ENCODE measurements at regions not wholly inside any gene's neighbourhood (a gene's known extent, or its start where the extent isn't known, plus 50 kb on each side); places are given as distances from the start of the nearest gene placed in this dataset.

DNA sequence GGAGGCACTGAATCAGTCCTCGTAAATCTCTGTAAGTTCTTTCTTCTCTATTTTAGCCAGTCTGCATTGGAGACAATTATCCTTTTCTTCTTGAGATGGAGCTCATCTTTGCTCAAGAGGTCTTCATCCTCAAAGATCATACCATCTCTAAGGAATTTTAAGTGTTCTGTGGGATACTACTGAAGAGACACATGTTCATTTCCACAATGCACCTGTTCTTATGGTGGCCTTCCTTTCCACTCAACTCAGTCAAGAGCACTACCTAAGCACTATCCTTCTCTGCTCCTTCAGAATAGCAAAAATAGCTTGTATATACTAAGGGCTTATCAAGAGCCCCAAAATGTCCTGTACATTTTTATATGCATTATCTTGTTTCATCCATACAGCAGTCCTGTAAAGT lies 214.0 kb downstream of the KLF5 start:
- DNase-seq, result no peak

DNA sequence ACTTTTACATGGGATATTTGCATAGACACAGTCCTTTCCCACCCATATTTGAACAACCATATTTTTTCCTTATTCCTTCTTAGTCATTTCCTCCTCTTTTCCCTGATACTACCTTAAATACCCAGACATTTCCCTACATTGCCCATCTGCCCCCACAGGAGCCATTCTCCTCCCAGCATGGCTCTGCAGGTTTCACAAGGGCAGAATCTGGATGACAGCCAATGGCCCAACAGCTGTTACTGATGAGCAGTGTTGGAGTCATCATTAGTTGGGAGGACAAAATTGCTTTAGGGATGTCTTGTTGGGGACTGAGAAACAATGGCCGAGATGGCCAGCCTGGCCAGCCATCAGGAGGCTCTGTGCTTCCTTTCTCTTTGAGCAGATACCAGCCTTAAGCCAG lies 209.5 kb downstream of the KLF5 start:
- DNase-seq, result no peak

DNA sequence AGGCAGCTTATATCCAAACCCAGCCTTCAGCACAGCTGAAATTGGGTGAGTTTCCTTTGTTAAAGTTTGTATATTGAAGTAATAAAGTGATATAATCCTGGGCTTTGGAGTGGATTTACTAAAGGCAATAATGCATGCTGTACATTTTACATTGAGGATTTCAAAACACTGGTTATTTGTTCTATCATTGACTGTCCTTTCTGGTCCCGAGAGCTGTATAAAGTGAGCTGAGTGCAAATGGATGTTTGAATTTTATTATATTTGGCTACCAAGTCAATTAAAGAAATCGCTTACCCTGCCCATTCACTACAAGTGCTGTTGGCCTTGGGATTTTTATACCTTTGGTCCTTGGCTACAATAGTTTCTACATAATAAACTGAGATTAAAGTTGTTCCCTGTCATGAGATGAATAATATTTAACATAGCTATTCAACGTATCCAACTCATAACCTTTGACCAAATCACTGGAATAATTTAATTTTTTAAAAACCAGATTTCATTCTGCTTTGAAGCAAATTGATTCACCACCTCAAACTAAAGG lies 207.9 kb downstream of the KLF5 start:
- no peak for DNase-seq

DNA sequence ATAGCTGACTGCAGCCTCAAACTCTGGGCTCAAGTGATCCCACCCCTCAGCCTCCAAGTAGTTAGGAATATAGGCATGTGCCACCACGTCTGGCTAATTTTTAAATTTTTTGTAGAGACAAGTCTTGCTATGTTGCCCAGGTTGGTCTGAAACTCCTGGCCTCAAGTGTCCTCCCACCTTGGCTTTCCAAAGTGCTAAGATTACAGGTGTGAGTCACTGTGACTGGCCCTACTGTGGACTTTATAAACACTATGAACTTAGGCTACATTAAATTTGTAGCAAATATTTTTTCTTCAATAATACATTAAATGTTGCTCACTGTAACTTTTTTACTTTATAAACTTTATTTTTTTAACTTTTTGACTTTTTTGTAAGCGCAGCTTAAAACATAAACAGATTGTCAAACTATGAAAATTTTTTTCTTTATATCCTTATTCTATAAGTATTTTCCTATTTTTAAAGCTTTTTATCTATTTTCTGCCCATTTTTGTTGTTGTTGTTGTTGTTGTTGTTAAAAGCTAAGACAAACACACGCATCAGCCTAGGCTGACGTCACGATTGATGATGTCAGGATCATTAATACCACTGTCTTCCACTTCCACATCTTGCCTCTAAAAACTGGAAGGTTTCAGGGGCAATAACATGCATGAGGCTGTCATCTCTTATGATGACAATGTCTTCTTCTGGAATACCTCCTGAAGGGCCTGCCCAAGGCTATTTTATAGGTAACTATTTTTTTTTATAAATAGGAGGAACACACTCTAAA lies 204.2 kb downstream of the KLF5 start:
- no peak for DNase-seq

DNA sequence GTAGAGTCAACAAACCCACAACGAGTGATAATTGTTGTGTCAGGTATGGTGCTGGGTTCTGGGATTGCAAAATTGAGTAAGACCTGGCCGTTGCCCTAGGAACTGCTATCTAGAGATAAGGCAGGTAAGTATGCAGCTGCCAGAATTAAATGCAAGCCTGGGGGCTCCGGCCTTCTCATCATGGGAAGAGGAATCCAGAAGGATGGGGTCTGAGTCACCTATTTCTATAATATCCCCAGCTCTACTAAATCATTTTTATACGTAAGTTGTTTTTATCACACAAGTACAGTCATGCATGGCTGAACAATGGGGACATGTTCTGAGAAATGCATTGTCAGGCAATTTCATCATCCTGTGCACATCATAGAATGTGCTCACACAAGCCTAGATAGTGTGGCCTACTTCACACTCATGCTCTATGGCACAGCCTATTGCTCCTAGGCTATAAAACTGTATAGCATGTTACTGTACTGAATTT lies 203.0 kb downstream of the KLF5 start:
- DNase-seq, result no peak

DNA sequence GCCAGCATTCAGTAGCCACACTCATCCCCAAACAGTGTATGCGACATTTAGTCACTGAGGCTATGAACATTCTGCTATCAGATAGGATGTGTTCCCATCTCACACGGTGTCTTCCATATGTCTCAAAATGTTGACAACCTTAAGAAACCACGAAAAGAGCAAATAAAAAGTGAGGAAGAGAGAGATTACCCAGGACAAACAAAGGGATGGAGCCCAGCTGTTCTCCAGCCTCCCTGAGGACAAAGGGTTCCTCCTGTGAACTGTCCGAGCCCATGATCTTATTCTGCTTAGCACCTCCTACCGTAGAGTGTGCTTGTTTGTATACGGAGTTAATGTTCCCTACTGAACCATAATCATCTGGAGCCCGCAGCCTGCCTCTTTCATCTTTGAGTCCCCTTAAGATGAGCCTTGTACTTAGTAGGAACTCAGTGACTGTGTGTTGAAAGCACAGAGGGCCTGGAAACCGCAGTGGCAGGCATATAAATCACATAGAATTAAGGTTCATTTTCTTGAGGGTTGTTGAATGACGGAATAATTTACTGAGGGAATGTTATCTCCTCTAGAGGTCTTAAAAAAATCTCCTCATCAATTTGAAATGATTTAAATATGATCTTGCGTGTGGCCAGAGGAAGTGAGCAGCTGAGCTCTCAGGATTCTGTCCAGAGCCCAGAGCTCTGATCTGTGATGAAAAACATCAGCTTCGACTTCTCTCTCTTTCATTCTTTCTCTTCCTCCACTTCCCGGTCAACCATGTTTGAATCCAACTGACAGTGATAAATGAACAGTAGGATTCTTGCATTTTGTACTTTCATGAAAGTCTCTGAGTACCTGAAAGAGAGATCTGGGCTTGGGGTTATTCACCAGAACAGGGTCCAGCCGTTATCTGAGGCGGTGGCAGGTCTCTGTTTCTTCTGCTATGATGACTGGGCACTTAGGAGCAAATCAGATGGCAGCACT lies 200.5 kb downstream of the KLF5 start:
- DNase-seq, result no peak

DNA sequence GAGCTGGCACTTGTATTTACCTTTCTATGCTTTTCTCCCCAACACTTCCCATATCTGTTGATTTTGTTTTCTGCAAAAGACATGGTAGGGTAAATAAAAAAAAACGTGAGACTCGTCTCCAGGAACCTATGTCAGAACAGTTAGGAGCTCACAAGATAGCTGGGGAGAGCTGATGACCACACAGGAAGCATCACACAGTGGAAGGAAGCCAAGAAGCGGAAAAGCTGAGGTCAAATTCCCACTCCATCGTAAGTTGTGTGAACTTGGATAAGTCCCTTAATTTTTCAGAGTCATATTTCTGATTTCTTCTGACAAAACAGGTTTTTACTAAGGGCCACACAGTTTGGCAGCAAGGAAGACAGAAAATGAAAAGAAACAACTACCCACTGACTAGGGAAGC lies 199.6 kb downstream of the KLF5 start:
- DNase-seq, result no peak

DNA sequence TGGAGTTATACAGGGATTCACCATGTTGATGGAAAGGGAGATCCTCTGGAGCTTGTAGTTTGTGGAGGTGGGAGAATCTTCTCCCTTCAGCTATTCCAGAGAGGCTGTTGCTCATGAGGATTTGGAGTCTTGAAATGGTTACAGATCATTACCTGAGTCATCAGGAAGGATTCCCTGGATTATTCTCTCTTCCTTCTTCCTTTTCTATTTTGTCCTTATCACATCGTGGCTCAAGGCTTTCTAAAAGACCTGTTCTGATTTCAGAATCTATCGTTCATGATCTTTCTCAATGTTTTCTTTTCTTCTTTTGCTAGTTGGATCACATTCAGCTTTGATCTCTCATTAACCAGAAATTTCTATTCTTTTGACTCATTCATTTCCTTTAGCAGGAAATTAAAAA lies 196.0 kb downstream of the KLF5 start:
- DNase-seq, result no peak

DNA sequence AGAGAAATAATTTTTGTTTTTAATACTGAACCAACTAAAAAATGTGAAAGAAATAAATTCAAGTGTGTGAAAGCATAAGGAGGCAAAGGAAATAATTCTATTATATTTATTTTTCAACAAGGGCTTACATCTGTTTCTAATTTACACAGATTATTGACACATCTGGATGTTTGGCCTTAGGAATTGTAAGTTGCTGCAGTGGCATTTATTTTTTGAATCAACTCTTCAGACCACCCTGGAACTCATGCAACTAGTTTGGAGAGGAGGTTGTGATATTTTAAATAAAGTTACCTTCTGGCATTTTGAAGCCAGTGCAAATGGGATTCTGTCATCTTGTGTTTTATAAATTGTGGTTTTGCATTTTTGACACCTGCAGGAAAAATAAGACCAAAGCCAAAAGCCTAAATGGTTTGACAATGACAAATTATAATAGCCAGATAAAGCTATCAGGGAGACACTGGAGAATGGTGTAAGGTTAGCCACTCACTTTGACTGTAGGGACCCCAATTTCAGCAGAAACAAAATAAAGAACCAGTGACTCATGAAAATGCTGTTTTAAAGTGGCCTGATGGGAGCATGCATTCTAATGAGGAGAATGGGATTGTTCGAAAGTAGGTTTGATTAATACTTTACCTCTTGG lies 192.9 kb downstream of the KLF5 start:
- no peak for DNase-seq

DNA sequence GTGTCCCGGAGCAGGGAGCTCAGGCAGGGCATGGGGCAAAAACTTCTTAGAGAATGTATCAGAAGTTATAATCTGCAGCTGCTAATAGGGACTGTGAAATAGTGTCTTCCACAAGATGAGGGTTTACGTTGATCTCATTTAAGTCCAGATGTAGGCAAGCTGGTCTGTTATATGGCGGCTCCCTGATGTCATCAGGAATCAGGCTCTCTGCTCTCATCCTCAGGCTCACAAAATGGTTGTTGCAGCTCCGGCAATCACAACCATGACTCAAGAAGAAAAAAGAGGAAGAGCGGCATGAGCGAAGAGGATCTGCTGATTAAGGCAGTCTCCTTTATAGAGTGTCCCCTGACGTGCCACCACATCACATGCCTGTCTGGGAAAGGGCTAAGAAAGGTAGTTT lies 191.3 kb downstream of the KLF5 start:
- DNase-seq, result no peak

DNA sequence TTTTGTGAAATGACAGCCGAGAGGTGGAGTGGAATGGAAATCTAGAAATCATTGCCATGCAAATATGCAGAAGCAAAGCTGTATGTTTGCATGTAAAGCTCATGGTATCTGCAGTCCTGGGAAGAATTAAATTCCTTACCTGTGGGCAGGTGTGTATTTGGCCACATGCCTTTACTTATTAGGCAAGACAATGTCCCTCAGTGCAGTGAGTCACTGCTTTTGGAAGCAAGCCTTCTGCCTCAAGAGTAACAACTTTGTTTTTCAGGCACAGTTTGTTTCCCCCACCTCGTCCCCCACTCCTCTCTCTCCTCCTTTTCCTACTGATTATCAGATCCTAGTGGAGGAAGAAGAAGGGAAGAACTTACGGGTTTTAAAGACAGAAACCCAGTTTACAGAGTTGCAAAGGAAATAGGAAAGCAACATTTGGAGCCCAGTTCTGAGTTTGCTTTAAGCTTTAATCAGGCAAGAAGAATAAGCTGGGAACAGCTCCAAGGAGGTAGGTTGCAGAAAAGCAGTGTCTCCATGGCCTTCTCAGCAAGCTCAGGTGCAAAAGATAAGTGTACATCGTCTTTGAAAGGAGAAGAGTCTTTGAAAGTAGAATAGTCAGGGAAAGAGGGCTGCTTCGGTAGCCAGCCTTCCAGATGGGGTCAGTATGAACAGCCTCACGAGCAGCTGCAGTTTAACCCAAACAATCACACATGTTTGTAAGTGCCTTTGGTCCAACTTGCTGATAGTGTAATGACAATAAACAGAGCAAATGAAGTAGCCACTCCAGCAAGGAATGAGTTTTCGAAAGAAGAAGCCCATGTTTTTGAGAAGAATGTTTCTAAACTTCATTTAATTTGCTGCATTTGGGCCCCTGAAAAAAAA lies 190.1 kb downstream of the KLF5 start:
- no peak for DNase-seq

DNA sequence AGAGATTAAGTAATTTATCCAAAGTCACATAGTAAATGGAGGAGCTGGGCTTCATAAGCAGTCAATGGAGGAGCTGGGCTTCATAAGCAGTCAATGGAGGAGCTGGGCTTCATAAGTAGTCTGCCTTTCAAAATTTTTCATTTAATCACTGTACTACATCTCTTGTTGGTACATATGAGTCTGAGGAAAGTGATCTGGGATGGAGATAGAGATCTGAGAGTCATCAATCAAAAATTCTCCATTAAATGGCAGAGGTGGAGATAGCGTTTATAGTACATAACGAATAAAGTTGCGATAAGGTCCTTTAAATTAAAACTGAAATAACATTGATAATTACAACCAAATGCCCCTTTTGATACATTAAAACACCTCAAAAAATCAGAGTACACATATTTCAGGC lies 189.3 kb downstream of the KLF5 start:
- DNase-seq, result no peak

DNA sequence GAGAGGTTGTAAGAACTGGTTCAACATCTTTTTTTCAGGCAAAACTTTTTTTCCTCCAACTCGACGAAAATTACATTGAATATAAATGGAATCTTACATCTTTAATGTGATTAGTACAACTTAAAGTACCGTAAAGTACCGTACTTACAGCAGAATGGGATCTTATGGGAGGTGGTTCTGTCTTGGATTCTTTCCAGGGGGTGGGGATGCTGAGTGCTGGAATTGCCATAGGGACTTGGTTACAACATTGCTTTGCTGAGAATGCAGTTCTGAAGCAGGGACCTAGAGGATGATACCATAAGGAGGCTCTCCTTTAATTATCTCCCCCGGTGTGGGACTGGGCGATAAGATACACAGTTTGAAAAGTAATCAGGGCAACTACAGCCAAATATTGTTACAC lies 186.4 kb downstream of the KLF5 start:
- DNase-seq, result no peak

DNA sequence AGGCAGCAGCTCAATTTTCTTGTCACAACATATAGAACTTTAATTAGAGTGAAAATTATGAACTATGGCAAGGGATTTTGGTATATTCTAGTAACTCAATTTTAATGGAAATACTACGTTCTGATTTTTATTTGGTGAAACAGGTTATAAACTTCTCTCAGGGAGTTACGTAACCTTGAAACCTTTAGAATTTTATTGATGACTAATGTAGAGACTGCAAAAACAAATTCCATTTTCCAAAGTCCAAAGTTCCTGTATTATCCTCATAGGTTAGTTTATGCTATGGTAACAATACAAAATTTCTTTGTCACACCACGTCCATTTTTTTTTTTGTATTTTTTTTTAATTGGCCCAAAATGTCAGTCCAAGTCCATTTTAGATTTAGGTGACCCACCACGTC lies 185.7 kb downstream of the KLF5 start:
- no peak for DNase-seq

DNA sequence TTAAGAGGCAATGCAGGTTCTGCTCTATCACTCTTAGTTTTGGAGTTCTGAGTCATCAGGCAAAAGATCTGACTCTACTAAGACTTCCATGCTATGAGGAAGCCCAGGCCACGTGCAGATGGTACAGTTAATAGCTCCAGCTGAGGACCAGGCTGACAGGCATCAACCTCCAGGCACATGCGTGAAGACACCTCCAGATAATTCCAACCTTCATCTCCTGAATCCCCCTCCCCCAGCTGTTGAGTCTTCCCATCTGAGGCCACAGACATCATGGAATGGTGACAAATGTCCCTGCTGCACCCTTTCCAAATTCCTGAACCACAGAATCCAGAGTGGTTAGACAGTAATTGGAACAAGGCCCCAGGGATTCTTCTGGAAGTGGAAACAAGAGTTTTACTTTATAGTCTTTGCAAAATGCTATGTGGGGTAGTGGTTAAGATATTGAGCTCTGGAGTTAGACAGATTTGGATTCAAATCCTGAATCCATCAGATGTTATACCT lies 183.8 kb downstream of the KLF5 start:
- DNase-seq, result no peak

DNA sequence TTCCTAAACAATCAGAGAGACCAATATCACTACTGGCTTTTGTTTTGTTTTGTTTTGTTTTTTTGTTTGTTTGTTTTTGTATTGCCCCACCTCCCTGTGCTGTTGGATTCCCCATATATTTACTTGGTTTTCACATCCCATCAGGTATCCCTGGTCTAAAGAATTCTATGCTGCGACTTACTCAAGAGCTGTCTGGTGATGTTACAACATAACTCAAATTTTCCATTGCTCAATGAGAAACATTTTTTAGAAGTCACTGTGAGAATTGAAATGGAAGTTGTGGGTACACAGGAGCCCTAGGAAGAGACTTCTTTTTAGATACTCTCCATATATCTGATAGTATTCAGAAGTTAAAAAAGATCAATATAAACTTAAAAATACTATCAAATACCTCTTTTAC lies 181.4 kb downstream of the KLF5 start:
- no peak for DNase-seq

DNA sequence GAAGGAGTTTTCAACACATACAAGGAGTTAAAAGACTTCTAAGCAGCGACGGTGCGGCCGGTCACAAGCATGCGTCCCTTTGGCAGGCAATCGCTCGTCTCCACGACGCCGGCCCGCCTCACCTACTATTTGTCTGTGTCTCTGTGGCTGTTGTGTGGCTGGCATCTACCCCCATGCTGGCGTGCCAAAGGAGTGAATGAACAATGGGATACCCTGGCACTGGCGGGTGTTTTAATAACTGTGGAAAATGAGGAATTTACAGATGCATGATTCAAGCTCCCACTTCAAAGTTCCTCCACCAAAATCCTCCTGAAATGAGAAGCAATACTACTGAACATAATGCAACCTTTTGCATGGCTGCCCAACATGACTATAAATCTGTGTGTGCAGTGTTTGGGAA lies 176.6 kb downstream of the KLF5 start:
- no peak for DNase-seq

DNA sequence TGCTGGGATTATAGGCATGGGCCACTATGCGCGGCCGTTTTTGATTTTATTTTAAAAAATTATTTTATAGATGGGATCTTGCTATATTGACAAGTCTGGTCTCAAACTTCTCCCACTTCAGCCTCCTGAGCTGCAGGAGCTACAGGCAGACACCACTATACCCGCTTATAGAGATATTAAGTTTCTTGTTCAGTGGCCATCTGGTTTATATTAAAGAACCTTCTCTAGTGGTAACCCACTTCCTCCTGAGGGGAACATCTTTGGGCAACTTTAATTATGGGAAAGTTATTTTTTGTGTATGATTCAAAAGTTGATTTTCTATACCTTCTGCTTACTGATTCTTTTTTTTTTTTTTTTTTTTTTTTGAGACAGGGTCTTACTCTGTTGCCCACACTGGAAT lies 172.7 kb downstream of the KLF5 start:
- no peak for DNase-seq

DNA sequence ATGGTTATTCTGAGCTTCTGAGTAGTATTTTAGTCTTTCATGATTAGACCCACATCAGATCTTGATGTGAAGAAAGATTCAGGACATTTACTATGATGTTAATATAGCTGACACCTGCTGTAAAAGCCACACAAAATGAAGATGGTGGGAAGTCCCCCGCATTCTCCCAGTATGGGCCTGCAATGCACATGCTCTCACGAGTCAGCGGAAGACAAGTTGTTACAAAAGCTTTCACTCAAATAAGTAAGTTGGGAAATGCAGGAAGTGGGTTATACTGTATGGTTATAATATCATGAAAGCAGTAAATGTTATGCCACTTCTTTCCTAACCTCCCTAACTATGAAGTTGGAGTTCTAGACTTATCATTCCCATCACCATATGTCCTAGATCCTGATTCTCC lies 171.9 kb downstream of the KLF5 start:
- peak in 4 of 6 experiments; percentile 18 to 41 (median 27) for DNase-seq

DNA sequence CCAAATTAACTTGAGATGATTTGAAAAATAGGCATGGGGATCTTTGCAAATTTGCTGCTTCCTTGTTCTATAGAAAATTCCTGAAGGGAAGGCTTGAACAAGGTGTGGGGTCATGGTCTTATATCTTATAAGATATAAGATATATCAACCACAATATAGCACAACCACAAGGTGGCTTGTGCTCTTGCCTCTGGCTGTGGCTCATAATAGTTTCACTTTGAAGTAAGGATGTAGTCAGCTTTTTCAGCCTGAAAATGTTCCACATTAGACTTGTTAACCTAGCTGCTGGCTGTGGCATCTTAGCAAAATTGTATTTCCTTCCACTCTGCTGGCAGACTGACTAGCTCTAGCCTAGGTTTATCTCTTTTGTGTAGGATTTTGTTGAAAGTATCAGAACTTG lies 169.7 kb downstream of the KLF5 start:
- peak in 3 of 6 experiments; percentile 45 to 58 (median 50) for DNase-seq

DNA sequence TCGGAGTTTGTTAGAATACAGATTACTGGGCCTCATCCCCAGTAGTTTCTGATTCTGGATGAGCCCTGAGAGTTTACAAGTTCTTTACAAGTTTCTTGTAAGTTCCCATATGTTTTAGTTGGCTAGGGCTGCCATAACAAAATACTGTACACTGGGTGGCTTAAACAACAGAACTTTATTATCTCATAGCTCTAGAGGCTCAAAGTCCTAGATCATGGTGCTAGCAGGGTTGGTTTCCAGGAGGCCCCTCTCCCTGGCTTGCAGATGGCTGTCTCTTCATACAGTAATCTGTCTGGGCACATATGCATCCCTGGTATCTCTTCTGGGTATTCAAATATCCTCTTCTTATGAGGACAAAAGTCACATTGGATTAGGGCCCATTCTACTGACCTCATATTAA lies 167.2 kb downstream of the KLF5 start:
- no peak for DNase-seq

DNA sequence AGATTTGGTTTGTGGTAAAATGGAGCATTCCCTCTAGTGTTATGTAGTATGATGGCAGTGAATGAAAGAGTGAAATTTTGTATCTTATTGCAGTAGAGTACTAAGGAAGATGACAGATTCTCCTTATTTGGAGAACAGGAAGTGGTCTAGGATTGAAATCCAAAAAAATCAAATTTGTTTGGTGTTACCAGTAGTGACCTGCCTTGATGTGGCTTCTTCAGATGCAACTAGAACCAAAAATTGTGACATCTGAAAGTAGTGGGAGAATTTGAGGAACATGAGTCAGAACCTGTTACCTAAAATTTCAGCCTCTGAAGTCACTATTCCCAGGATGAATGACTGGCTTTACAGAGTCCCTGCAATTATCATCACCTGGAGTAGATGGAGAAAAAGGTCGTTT lies 165.9 kb downstream of the KLF5 start:
- peak in 2 of 6 experiments; percentile 13 to 16 for DNase-seq
